ENCODE measurements at regions not wholly inside any gene's neighbourhood (a gene's known extent, or its start where the extent isn't known, plus 50 kb on each side); places are given as distances from the start of the nearest gene placed in this dataset.

GRCh38 chr9:88817628-88818027 lies 173.6 kb upstream of the S1PR3 start:
- DNase-seq (ENCODE audit: low spot score) (no peak), FAIRE-seq (no peak), ATAC-seq (no peak)
- peaks cover 0 to 3% of the 10 kb centered on the region in 2 experiments; a peak in 1 of 5 replicates for H3K27me3 ChIP-seq (ENCODE audit: control insufficient read depth in 1 of 2, insufficient read depth in 2 of 2, low read length in 2 of 2)
- TF ChIP-seq ZNF468 (CRISPR knock-in tag; IDR thresholded peaks at IDR 0.05), result no peak
- peaks cover 14% of the 10 kb centered on the region for H3K4me1 ChIP-seq (ENCODE audit: insufficient read depth, low read length)
- no peak overlapping the region for H2AFZ ChIP-seq (ENCODE audit: low read length)
- CTCF ChIA-PET (ENCODE audit: low intra/inter-chr PET ratio, low total read pairs), result no interaction called here
- no peaks in the 10 kb centered on the region for H3K79me2 ChIP-seq (ENCODE audit: insufficient read depth, low read length)
- no peak overlapping the region for H3K4me3 ChIP-seq (replicated peaks in 1 of 3; ENCODE audit: insufficient read depth in 1 of 3, low read depth in 2 of 3, low read length in 3 of 3)
- H3K9ac ChIP-seq (ENCODE audit: insufficient read depth, low read depth, low read length), result no peak overlapping the region
- no peaks in the 10 kb centered on the region for H3K9me3 ChIP-seq (ENCODE audit: low read length)
- no peak overlapping the region for H3K4me2 ChIP-seq (ENCODE audit: low read depth, low read length)
- intact Hi-C loops (cut with micrococcal nuclease; ENCODE audit: unreplicated experiment), result no loop called here
- POLR2A ChIA-PET, result no interaction called here
- no peaks in the 10 kb centered on the region for H4K20me1 ChIP-seq (ENCODE audit: insufficient read depth, low read length)
- WGBS (ENCODE audit: low lambda C conversion rate), result 23% methylated on average over 7 of the region's 7 CpGs
- no peaks in the 10 kb centered on the region for H3K36me3 ChIP-seq (replicated peaks in 1 of 2; ENCODE audit: control insufficient read depth in 1 of 2, insufficient read depth in 2 of 2, low read length in 2 of 2)
- H3K27ac ChIP-seq (ENCODE audit: extremely low read length, insufficient read depth, low read length), result no peak overlapping the region
- in situ Hi-C loops (cut with HindIII; ENCODE audit: extremely low pct_ligation_motif_present, low pct_unique_long_range_greater_than_20kb), result no loop called here
- BruUV-seq (replicated peaks), result no TSS peak

DNA sequence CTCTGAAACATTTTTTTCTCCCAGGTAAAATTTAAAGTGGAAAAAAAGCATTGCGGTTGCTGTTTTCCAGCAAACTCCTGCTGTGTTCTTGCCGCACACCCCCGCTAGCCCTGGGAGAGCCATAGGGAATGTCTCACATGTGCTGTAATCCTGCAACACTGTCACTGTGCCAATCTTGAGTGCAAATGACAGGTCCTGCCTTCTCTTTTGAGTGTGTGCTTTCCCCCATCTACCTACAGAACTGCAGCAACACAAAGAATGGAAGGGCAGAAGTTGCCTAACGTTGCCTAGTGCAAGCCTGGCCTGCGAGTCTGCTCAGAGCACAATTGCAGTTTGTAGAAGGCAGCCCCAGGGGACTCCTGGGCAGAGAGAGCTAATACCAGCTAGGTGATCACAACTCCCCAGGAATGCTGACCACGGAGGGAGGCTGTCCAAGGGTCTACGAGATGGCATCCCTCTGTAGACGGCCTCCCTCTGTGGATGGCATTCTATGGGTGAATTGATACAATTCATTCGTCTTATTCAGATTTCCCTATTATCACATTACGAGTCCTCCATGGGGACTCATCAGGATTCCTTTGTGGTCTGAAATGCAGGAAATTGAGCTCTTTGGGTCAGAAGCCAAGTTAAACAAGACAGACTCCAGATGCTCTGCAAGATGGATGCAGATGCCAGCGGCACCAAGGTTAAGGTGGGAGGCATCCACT lies 172.6 kb upstream of the S1PR3 start:
- peaks cover 9% of the 10 kb centered on the region for H3K4me1 ChIP-seq (ENCODE audit: insufficient read depth, low read length)
- in situ Hi-C loops (cut with HindIII; ENCODE audit: extremely low pct_ligation_motif_present, low pct_unique_long_range_greater_than_20kb) (no loop called here), intact Hi-C loops (cut with micrococcal nuclease; ENCODE audit: unreplicated experiment) (no loop called here)
- peaks cover 0 to 3% of the 10 kb centered on the region in 2 experiments; a peak in 1 of 5 replicates for H3K27me3 ChIP-seq (ENCODE audit: control insufficient read depth in 1 of 2, insufficient read depth in 2 of 2, low read length in 2 of 2)
- no peaks in the 10 kb centered on the region for H3K79me2 ChIP-seq (ENCODE audit: insufficient read depth, low read length)
- POLR2A ChIA-PET, result no interaction called here
- H3K9me3 ChIP-seq (ENCODE audit: low read length), result no peaks in the 10 kb centered on the region
- no peak overlapping the region for H3K4me3 ChIP-seq (replicated peaks in 1 of 3; ENCODE audit: insufficient read depth in 1 of 3, low read depth in 2 of 3, low read length in 3 of 3)
- no TSS peak for BruUV-seq (replicated peaks)
- no peak for FAIRE-seq
- H4K20me1 ChIP-seq (ENCODE audit: insufficient read depth, low read length), result no peaks in the 10 kb centered on the region
- WGBS (ENCODE audit: low lambda C conversion rate), result 40% methylated on average over 11 of the region's 11 CpGs
- H3K27ac ChIP-seq (ENCODE audit: extremely low read length, insufficient read depth, low read length), result no peak overlapping the region
- ATAC-seq, result no peak
- no peak overlapping the region for H3K9ac ChIP-seq (ENCODE audit: insufficient read depth, low read depth, low read length)
- no peak overlapping the region for H2AFZ ChIP-seq (ENCODE audit: low read length)
- H3K36me3 ChIP-seq (replicated peaks in 1 of 2; ENCODE audit: control insufficient read depth in 1 of 2, insufficient read depth in 2 of 2, low read length in 2 of 2), result no peaks in the 10 kb centered on the region
- CTCF ChIA-PET (ENCODE audit: low intra/inter-chr PET ratio, low total read pairs), result no interaction called here
- no peak overlapping the region for H3K4me2 ChIP-seq (ENCODE audit: low read depth, low read length)
- DNase-seq (ENCODE audit: low spot score), result no peak
- TF ChIP-seq ZNF331 (CRISPR knock-in tag; IDR thresholded peaks at IDR 0.05) (no peak), DMTF1 (CRISPR knock-in tag; IDR thresholded peaks at IDR 0.05) (no peak), KDM5A (IDR thresholded peaks at IDR 0.05; ENCODE audit: borderline replicate concordance, low read length) (no peak), KDM4B (CRISPR knock-in tag; IDR thresholded peaks at IDR 0.05) (no peak), FOXM1 (CRISPR knock-in tag; IDR thresholded peaks at IDR 0.05) (no peak), ZNF746 (CRISPR knock-in tag; IDR thresholded peaks at IDR 0.05) (no peak), ZBTB38 (CRISPR knock-in tag; IDR thresholded peaks at IDR 0.05) (no peak), ZNF646 (CRISPR knock-in tag; IDR thresholded peaks at IDR 0.05) (no peak), TBP (CRISPR knock-in tag; IDR thresholded peaks at IDR 0.05) (no peak)
